HepG2 (cell line): ENCODE measurements at regions not wholly inside any gene's neighbourhood (a gene's known extent, or its start where the extent isn't known, plus 50 kb on each side); places are given as distances from the start of the nearest gene placed in this dataset.

Experiments
- ATAC-seq: fragments of 200-7000 bp; cut with Tn5 transposase; 3 replicates; pipeline ENCODE4 v1.9.1; 2020; ENCODE audit warnings: mild to moderate bottlenecking, moderate library complexity
- BruUV-seq: library from RNA; stranded (reverse); fragments of 400-500 nt; replicated peaks from 2 replicates; lab custom pipeline; 2021; lab: Mats Ljungman, UMichigan
- CTCF ChIA-PET: fragments of 300-600 bp; formaldehyde crosslinking; extraction: SDS; loops from one replicate; lab custom pipeline; 2021; ENCODE audit warnings: low total read pairs, inconsistent platforms, low intra/inter-chr PET ratio; lab: Yijun Ruan, JAX
- POLR2A ChIA-PET: fragments of 350-600 bp; sonication (Branson Sonifier 250); formaldehyde crosslinking; loops from one replicate; lab custom pipeline; 2020; ENCODE audit warnings: antibody characterized with exemption, inconsistent platforms; lab: Yijun Ruan, JAX
- DNase-seq: peaks from one replicate; pipeline ENCODE4 v3.0.0-alpha.2; 2015; ENCODE audit warnings: low spot score
- FAIRE-seq: peaks from 3 replicates; lab custom pipeline; 2011; peaks lifted over from hg19 to GRCh38; lab: Jason Lieb, UNC
- H2AFZ ChIP-seq: one replicate; pipeline ENCODE4 v1.6.1; 2011; ENCODE audit warnings: low read length, inconsistent platforms
- H3K27ac ChIP-seq: fragments of 300-600 bp; 3 replicates; pipeline ENCODE4 v1.8.0; 2011; ENCODE audit warnings: mixed run types, mild to moderate bottlenecking, mixed read lengths, low read length, inconsistent platforms; ENCODE audit not compliant: insufficient read depth; ENCODE audit errors: extremely low read length
- H3K27me3 ChIP-seq, 2 experiments: fragments of 200-600 bp in 1 of 2; 2 replicates in 1 of 2; 3 replicates in 1 of 2; pipeline versions ENCODE4 v1.6.0 to v1.8.0; 2011; ENCODE audit warnings: low read length in 2 of 2, mild to moderate bottlenecking in 2 of 2, moderate library complexity in 2 of 2, inconsistent platforms in 1 of 2; ENCODE audit not compliant: insufficient read depth in 2 of 2, control insufficient read depth in 1 of 2
- H3K36me3 ChIP-seq, 2 experiments: fragments of 200-600 bp in 1 of 2; replicated peaks in 1 of 2; 2 replicates in 1 of 2; 3 replicates in 1 of 2; pipeline versions ENCODE4 v1.5.1 to v1.8.0; 2011; ENCODE audit warnings: low read length in 2 of 2, inconsistent platforms in 1 of 2; ENCODE audit not compliant: insufficient read depth in 2 of 2, control insufficient read depth in 1 of 2
- H3K4me1 ChIP-seq: 2 replicates; pipeline ENCODE4 v1.5.1; 2012; ENCODE audit warnings: low read length, inconsistent platforms; ENCODE audit not compliant: insufficient read depth
- H3K4me2 ChIP-seq: 2 replicates; pipeline ENCODE4 v1.6.0; 2011; ENCODE audit warnings: low read depth, low read length, inconsistent platforms
- H3K4me3 ChIP-seq, 3 experiments: fragments of 200-600 bp in 1 of 3; sonication (generic), shearing (Covaris generic) in 1 of 3; replicated peaks in 1 of 3; 2 replicates each; pipeline ENCODE4 v1.5.1; 2011 to 2016; ENCODE audit warnings: low read length in 3 of 3, inconsistent platforms in 2 of 3, low read depth in 2 of 3, mild to moderate bottlenecking in 2 of 3, control low read depth in 1 of 3, mixed read lengths in 1 of 3; ENCODE audit not compliant: insufficient read depth in 1 of 3
- H3K79me2 ChIP-seq: one replicate; pipeline ENCODE4 v1.6.1; 2011; ENCODE audit warnings: low read length, inconsistent platforms; ENCODE audit not compliant: insufficient read depth
- H3K9ac ChIP-seq: 2 replicates; pipeline ENCODE4 v1.6.0; 2011; ENCODE audit warnings: mild to moderate bottlenecking, low read depth, low read length, inconsistent platforms; ENCODE audit not compliant: insufficient read depth
- H3K9me3 ChIP-seq: 2 replicates; pipeline ENCODE4 v1.5.1; 2012; ENCODE audit warnings: mild to moderate bottlenecking, low read length
- H4K20me1 ChIP-seq: 2 replicates; pipeline ENCODE4 v1.6.0; 2011; ENCODE audit warnings: inconsistent platforms, mild to moderate bottlenecking, low read length, moderate library complexity; ENCODE audit not compliant: insufficient read depth
- ATF5 ChIP-seq: sonication (generic); formaldehyde crosslinking; IDR thresholded peaks from 2 replicates; pipeline ENCODE4 v1.4.0; 2020; ENCODE audit warnings: mild to moderate bottlenecking, low read depth, missing genetic modification reagents
- ETV5 ChIP-seq: IDR thresholded peaks from 2 replicates; pipeline ENCODE4 v1.6.1; 2018; ENCODE audit warnings: missing biosample characterization, missing genetic modification reagents, inconsistent platforms, borderline replicate concordance
- HINFP ChIP-seq: sonication (generic); formaldehyde crosslinking; IDR thresholded peaks from 2 replicates; pipeline ENCODE4 v1.4.0; 2020; ENCODE audit warnings: low read depth, mild to moderate bottlenecking, missing genetic modification reagents
- HOXA9 ChIP-seq: sonication (generic); formaldehyde crosslinking; IDR thresholded peaks from 2 replicates; pipeline ENCODE4 v1.8.1; 2022; ENCODE audit warnings: missing genetic modification reagents, mild to moderate bottlenecking, moderate library complexity, borderline replicate concordance
- NFIC ChIP-seq: IDR thresholded peaks from 2 replicates; pipeline ENCODE4 v1.6.1; 2012; ENCODE audit warnings: mild to moderate bottlenecking, low read length, inconsistent platforms
- RBM39 ChIP-seq: fragments of 200-400 bp; formaldehyde crosslinking; IDR thresholded peaks from one replicate; pipeline ENCODE4 v1.6.1; 2018; ENCODE audit warnings: antibody characterized with exemption, mild to moderate bottlenecking, low read depth, low read length; ENCODE audit not compliant: poor library complexity, severe bottlenecking
- THAP8 ChIP-seq: sonication (generic); formaldehyde crosslinking; IDR thresholded peaks from 2 replicates; pipeline ENCODE4 v1.5.1; 2020; ENCODE audit warnings: missing genetic modification reagents, mild to moderate bottlenecking, borderline replicate concordance
- ZNF225 ChIP-seq: sonication (generic); formaldehyde crosslinking; IDR thresholded peaks from 2 replicates; pipeline ENCODE4 v1.4.0; 2020; ENCODE audit warnings: mild to moderate bottlenecking, missing genetic modification reagents
- ZNF33A ChIP-seq: sonication (generic); formaldehyde crosslinking; IDR thresholded peaks from 2 replicates; pipeline ENCODE4 v1.5.1; 2020; ENCODE audit warnings: missing genetic modification reagents, mild to moderate bottlenecking, moderate library complexity, borderline replicate concordance
- ZNF44 ChIP-seq: sonication (generic); formaldehyde crosslinking; IDR thresholded peaks from 2 replicates; pipeline ENCODE4 v1.5.1; 2020; ENCODE audit warnings: mild to moderate bottlenecking, missing genetic modification reagents
- ZNF496 ChIP-seq: sonication (generic); formaldehyde crosslinking; IDR thresholded peaks from 2 replicates; pipeline ENCODE4 v1.8.1; 2023; ENCODE audit warnings: mild to moderate bottlenecking, moderate library complexity, missing genetic modification reagents; ENCODE audit not compliant: insufficient replicate concordance
- ZNF800 ChIP-seq: sonication (generic); formaldehyde crosslinking; IDR thresholded peaks from 2 replicates; pipeline ENCODE4 v1.4.0; 2020; ENCODE audit warnings: missing genetic modification reagents
- ZSCAN12 ChIP-seq: sonication (generic); formaldehyde crosslinking; IDR thresholded peaks from 2 replicates; pipeline ENCODE4 v1.9.0; 2021; ENCODE audit warnings: mild to moderate bottlenecking, missing genetic modification reagents
- WGBS: methylation state at CpG from one replicate; pipeline ENCODE4 v1.1.6; 2017; ENCODE audit warnings: low lambda C conversion rate; 5-methylcytosine and 5-hydroxymethylcytosine counted together
- in situ Hi-C: cut with HindIII; loops from 2 replicates; pipeline ENCODE4 v1.10.0; 2017; ENCODE audit warnings: low pct_unique_long_range_greater_than_20kb; ENCODE audit not compliant: extremely low pct_ligation_motif_present
- intact Hi-C: fragments of 100-400 bp; cut with micrococcal nuclease; formaldehyde crosslinking; loops from one replicate; pipeline ENCODE4 v1.10.0; 2022; ENCODE audit not compliant: unreplicated experiment

GRCh38 chr3:159850481-159850880, 138.2 kb upstream of the IL12A start:
- DNase-seq (no peak), FAIRE-seq (no peak)
- no peaks in the 10 kb centered on the region for H4K20me1 ChIP-seq
- no peak overlapping the region for H2AFZ ChIP-seq
- POLR2A ChIA-PET: no interaction called here
- WGBS: 7% methylated on average over 4 of the region's 4 CpGs
- H3K4me2 ChIP-seq: no peak overlapping the region
- H3K4me3 ChIP-seq: no peak overlapping the region
- H3K79me2 ChIP-seq: no peaks in the 10 kb centered on the region
- H3K9me3 ChIP-seq: no peaks in the 10 kb centered on the region
- H3K27ac ChIP-seq: no peak overlapping the region
- peaks cover 6% of the 10 kb centered on the region for H3K4me1 ChIP-seq
- H3K27me3 ChIP-seq: no peaks in the 10 kb centered on the region; a peak in 1 of 5 replicates
- CTCF ChIA-PET: no interaction called here
- no peak for TF ChIP-seq RBM39
- TF ChIP-seq, all 625 proteins: peak for 0
- no peak overlapping the region for H3K9ac ChIP-seq
- in situ Hi-C loops: no loop called here
- H3K36me3 ChIP-seq: no peaks in the 10 kb centered on the region
- no peak for ATAC-seq
- no TSS peak for BruUV-seq
- intact Hi-C loops: no loop called here

- BruUV-seq: no TSS peak
- intact Hi-C loops (no loop called here), in situ Hi-C loops (no loop called here)
- Histone ChIP-seq H2AFZ (no peak overlapping the region), H3K4me1 (no peaks in the 10 kb centered on the region), H3K79me2 (no peaks in the 10 kb centered on the region), H3K4me2 (no peak overlapping the region), H3K36me3 (no peaks in the 10 kb centered on the region), H3K4me3 (no peak overlapping the region), H3K27ac (no peak overlapping the region), H3K9me3 (no peaks in the 10 kb centered on the region), H4K20me1 (no peaks in the 10 kb centered on the region), H3K9ac (no peak overlapping the region), H3K27me3 (no peaks in the 10 kb centered on the region; a peak in 2 of 5 replicates)
- 26% methylated on average over 2 of the region's 2 CpGs for WGBS
- FAIRE-seq (no peak), DNase-seq (no peak), ATAC-seq (no peak)
- ChIA-PET POLR2A (no interaction called here), CTCF (no interaction called here)
- TF ChIP-seq ZNF225 (CRISPR knock-in tag): no peak
- no peak for TF ChIP-seq HOXA9 (CRISPR knock-in tag)
- no peak for TF ChIP-seq ZNF33A (CRISPR knock-in tag)
- no peak for TF ChIP-seq ZSCAN12 (CRISPR knock-in tag)
- TF ChIP-seq NFIC: no peak
- TF ChIP-seq THAP8 (CRISPR knock-in tag): no peak
- TF ChIP-seq HINFP (CRISPR knock-in tag): no peak
- no peak for TF ChIP-seq ATF5 (CRISPR knock-in tag)
- TF ChIP-seq ETV5 (CRISPR knock-in tag): no peak
- no peak for TF ChIP-seq ZNF496 (CRISPR knock-in tag)
- TF ChIP-seq ZNF800 (CRISPR knock-in tag): no peak
- TF ChIP-seq ZNF44 (CRISPR knock-in tag): no peak
These were observed 136.4 kb upstream of the IL12A start for GRCh38 chr3:159852266-159852665.
